ENCODE measurements at regions not wholly inside any gene's neighbourhood (a gene's known extent, or its start where the extent isn't known, plus 50 kb on each side); places are given as distances from the start of the nearest gene placed in this dataset.

DNA sequence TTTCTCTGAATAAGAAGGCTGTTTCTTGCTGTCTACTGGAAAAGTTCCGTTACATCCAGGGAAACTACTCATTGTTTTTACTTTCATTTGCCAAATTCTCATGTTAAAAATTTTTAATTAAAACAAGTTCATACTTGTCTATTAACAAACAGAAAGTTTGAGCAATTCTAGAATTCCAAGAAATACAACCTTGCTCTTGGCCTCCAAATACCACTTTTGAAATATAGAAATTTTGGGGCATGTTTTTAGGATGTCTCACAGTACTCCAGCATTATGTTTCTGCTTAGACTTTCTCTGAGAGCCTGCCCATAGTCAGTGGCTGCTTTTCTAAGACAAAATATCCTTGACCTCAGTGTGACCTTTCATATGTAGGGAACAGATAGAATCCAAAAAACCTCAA lies 228.7 kb upstream of the RND3 start:
- ATAC-seq = no peak
- intact Hi-C loops (cut with micrococcal nuclease) = no loop called here
- Mint-ChIP-seq H3K9me3 (no peaks in the 10 kb centered on the region), H3K27me3 (no peaks in the 10 kb centered on the region), H3K4me1 (ENCODE audit: low read depth) (no peaks in the 10 kb centered on the region), H3K4me3 (no peak overlapping the region), H3K36me3 (ENCODE audit: low read depth) (no peaks in the 10 kb centered on the region), H3K27ac (no peak overlapping the region)
- TF ChIP-seq, protein P1, sequence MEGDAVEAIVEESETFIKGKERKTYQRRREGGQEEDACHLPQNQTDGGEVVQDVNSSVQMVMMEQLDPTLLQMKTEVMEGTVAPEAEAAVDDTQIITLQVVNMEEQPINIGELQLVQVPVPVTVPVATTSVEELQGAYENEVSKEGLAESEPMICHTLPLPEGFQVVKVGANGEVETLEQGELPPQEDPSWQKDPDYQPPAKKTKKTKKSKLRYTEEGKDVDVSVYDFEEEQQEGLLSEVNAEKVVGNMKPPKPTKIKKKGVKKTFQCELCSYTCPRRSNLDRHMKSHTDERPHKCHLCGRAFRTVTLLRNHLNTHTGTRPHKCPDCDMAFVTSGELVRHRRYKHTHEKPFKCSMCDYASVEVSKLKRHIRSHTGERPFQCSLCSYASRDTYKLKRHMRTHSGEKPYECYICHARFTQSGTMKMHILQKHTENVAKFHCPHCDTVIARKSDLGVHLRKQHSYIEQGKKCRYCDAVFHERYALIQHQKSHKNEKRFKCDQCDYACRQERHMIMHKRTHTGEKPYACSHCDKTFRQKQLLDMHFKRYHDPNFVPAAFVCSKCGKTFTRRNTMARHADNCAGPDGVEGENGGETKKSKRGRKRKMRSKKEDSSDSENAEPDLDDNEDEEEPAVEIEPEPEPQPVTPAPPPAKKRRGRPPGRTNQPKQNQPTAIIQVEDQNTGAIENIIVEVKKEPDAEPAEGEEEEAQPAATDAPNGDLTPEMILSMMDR (IDR thresholded peaks at IDR 0.05) = no peak
- CTCF ChIA-PET = no interaction called here
- POLR2A ChIA-PET = no interaction called here
- DNase-seq = no peak

DNA sequence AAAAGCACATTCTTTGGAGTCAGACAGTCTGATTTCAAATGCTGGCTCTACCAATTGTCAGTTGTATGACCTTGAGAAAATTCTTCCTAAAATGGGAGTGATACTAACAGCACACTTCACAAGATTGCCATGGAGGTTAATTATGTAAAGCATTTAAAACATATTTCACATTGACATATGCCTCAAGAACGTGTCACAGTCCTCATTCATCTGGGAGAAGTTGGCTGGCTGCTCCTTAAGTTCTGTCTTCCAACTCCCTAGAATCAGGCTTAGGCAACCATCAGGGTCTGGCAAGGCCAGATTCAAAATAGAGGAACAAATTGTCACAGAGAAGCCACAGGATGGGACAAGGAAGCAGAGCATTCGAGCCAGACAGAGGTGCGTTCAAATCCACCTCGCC lies 228.0 kb upstream of the RND3 start:
- DNase-seq (no peak), ATAC-seq (no peak)
- intact Hi-C loops (cut with micrococcal nuclease) = no loop called here
- Mint-ChIP-seq H3K27ac (no peak overlapping the region), H3K36me3 (ENCODE audit: low read depth) (no peaks in the 10 kb centered on the region), H3K4me1 (ENCODE audit: low read depth) (no peaks in the 10 kb centered on the region), H3K27me3 (no peaks in the 10 kb centered on the region), H3K4me3 (no peak overlapping the region), H3K9me3 (no peaks in the 10 kb centered on the region)
- CTCF ChIA-PET = no interaction called here
- TF ChIP-seq, protein P1 (IDR thresholded peaks at IDR 0.05) = no peak
- POLR2A ChIA-PET = no interaction called here

DNA sequence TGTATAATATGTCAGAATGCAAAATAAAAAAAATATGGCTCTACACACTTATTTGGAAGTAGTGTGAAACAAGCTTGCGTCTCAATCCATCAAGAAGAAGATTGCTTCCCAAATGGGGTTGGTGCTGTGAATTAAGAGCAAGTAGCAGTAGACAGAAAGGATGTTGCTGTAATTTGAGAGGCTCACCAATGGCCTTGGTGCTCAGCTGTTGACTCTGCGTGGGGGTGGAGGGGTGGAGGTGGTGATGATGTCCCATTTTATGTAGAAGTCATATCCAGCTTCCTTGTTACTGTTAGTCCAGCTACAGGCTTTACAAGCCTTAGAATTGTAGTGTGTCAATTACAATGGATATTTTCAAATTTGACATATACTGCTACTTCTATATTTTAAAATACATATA lies 223.4 kb upstream of the RND3 start:
- POLR2A ChIA-PET = no interaction called here
- DNase-seq (no peak), ATAC-seq (no peak)
- H3K4me1 Mint-ChIP-seq (ENCODE audit: low read depth) = no peaks in the 10 kb centered on the region
- no peaks in the 10 kb centered on the region for H3K27me3 Mint-ChIP-seq
- TF ChIP-seq, protein P1 (IDR thresholded peaks at IDR 0.05) = no peak
- CTCF ChIA-PET = no interaction called here
- H3K9me3 Mint-ChIP-seq = no peaks in the 10 kb centered on the region
- intact Hi-C loops (cut with micrococcal nuclease) = no loop called here
- no peak overlapping the region for H3K4me3 Mint-ChIP-seq
- no peak overlapping the region for H3K27ac Mint-ChIP-seq
- no peaks in the 10 kb centered on the region for H3K36me3 Mint-ChIP-seq (ENCODE audit: low read depth)

DNA sequence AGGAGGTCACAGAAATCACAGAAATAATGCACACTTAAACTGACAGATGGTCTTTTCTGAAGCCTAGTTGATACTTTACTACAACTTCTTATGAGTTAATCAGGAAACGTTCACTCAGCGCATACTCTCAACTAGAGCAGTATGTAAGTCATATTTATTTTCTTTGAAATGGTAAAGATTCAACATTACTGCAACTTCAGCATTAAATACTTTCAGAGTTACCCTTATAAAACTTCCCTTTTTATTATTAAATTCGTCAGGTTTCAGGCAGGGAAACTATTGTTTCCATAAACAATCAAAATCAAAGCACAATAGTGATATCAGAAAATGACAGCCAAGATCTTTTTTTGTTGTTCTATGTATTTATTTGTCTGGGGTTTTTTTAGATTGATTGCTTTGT lies 222.6 kb upstream of the RND3 start:
- Mint-ChIP-seq H3K4me3 (no peak overlapping the region), H3K27ac (no peak overlapping the region), H3K27me3 (no peaks in the 10 kb centered on the region), H3K4me1 (ENCODE audit: low read depth) (no peaks in the 10 kb centered on the region), H3K9me3 (no peaks in the 10 kb centered on the region), H3K36me3 (ENCODE audit: low read depth) (no peaks in the 10 kb centered on the region)
- intact Hi-C loops (cut with micrococcal nuclease) = no loop called here
- ATAC-seq = no peak
- no peak for DNase-seq
- CTCF ChIA-PET = no interaction called here
- TF ChIP-seq, protein P1 (IDR thresholded peaks at IDR 0.05) = no peak
- POLR2A ChIA-PET = no interaction called here

DNA sequence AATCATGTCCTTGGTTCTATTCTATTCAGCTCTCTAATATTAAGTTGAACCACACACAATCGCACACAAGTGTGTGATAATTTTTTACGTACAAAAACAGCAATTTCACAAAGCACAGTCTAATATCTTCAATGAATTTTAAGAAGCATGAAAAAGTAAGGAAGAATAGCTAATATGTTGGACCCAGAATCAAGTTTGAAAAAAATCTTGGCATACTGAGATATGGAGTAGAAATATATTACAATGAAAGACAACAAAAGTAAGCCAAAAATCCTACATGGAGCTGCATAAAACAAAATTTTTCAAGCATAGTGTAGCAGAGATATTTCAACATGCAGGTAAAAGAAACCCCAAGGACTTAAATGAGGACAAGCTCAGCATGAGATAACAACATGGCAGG lies 219.1 kb upstream of the RND3 start:
- no peak for ATAC-seq
- ChIA-PET POLR2A (no interaction called here), CTCF (no interaction called here)
- Mint-ChIP-seq H3K4me3 (no peak overlapping the region), H3K27ac (no peak overlapping the region), H3K4me1 (ENCODE audit: low read depth) (no peaks in the 10 kb centered on the region), H3K27me3 (no peaks in the 10 kb centered on the region), H3K36me3 (ENCODE audit: low read depth) (no peaks in the 10 kb centered on the region), H3K9me3 (no peaks in the 10 kb centered on the region)
- TF ChIP-seq, protein P1 (IDR thresholded peaks at IDR 0.05) = no peak
- intact Hi-C loops (cut with micrococcal nuclease) = no loop called here
- no peak for DNase-seq
